GM12878 (cell line): ENCODE measurements at regions not wholly inside any gene's neighbourhood (a gene's known extent, or its start where the extent isn't known, plus 50 kb on each side); places are given as distances from the start of the nearest gene placed in this dataset.

Source experiments
- BACH1 ChIP-seq: fragments of 450-650 bp; IDR thresholded peaks from 2 replicates; pipeline ENCODE4 v1.6.1; 2017; ENCODE audit warnings: mild to moderate bottlenecking, borderline replicate concordance
- BHLHE40 ChIP-seq, 2 experiments: fragments of 450-650 bp in 1 of 2; IDR thresholded peaks; 2 replicates each; pipeline ENCODE4 v1.6.1; 2011 to 2017; ENCODE audit warnings: low read depth in 2 of 2, borderline replicate concordance in 1 of 2, improper control_type of control experiment in 1 of 2, low read length in 1 of 2, mild to moderate bottlenecking in 1 of 2
- CREM ChIP-seq: IDR thresholded peaks from 2 replicates; pipeline ENCODE4 v1.6.1; 2014; ENCODE audit warnings: antibody characterized with exemption, low read depth
- CTCF ChIP-seq, 3 experiments: IDR thresholded peaks in 2 of 3; conservative IDR thresholded peaks in 1 of 3; 2 replicates each; pipeline ENCODE4 v1.5.1; 2011; ENCODE audit warnings: low read depth in 3 of 3, low read length in 3 of 3, mild to moderate bottlenecking in 3 of 3, control low read depth in 2 of 3, moderate library complexity in 2 of 3, inconsistent platforms in 1 of 3, mixed read lengths in 1 of 3; ENCODE audit not compliant: control insufficient read depth in 2 of 3, insufficient read depth in 1 of 3; ENCODE audit errors: extremely low read depth in 1 of 3
- EP300 ChIP-seq, 2 experiments: fragments of 150-350 bp in 1 of 2; IDR thresholded peaks; 2 replicates each; pipeline ENCODE4 v1.6.1; 2011 to 2012; ENCODE audit warnings: low read depth in 2 of 2, low read length in 2 of 2, borderline replicate concordance in 1 of 2, improper control_type of control experiment in 1 of 2, inconsistent platforms in 1 of 2; ENCODE audit not compliant: control insufficient read depth in 1 of 2
- EZH2 ChIP-seq: IDR thresholded peaks from 2 replicates; pipeline ENCODE4 v1.6.1; 2012; ENCODE audit warnings: low read depth, mild to moderate bottlenecking, control low read depth, inconsistent platforms, low read length, borderline replicate concordance; ENCODE audit not compliant: control insufficient read depth
- FOXM1 ChIP-seq: IDR thresholded peaks from 2 replicates; pipeline ENCODE4 v1.6.1; 2012; ENCODE audit warnings: low read depth, mild to moderate bottlenecking, inconsistent platforms, low read length, moderate library complexity
- MAX ChIP-seq: IDR thresholded peaks from 2 replicates; pipeline ENCODE4 v1.6.1; 2012; ENCODE audit warnings: low read depth, low read length, improper control_type of control experiment
- MYC ChIP-seq: IDR thresholded peaks from 2 replicates; pipeline ENCODE4 v1.6.1; 2011; ENCODE audit warnings: mild to moderate bottlenecking, low read length, moderate library complexity, inconsistent platforms; ENCODE audit not compliant: insufficient read depth, insufficient replicate concordance, insufficient read length, severe bottlenecking
- NFYB ChIP-seq: IDR thresholded peaks from 2 replicates; pipeline ENCODE4 v1.6.1; 2011; ENCODE audit warnings: low read depth, mild to moderate bottlenecking, low read length, improper control_type of control experiment, moderate library complexity; ENCODE audit not compliant: insufficient read depth
- NR2C2 ChIP-seq: IDR thresholded peaks from 2 replicates; pipeline ENCODE4 v1.6.1; 2011; ENCODE audit warnings: borderline replicate concordance, low read depth; ENCODE audit not compliant: control insufficient read depth, insufficient read length
- POLR2AphosphoS5 ChIP-seq: IDR thresholded peaks from 2 replicates; pipeline ENCODE4 v1.6.1; 2011; ENCODE audit warnings: mild to moderate bottlenecking, low read length, inconsistent platforms
- RAD51 ChIP-seq: fragments of 450-650 bp; IDR thresholded peaks from 2 replicates; pipeline ENCODE4 v1.6.1; 2016; ENCODE audit warnings: moderate library complexity, mild to moderate bottlenecking, inconsistent platforms
- SPI1 ChIP-seq: IDR thresholded peaks from 2 replicates; pipeline ENCODE4 v1.6.1; 2011; ENCODE audit warnings: low read depth, mild to moderate bottlenecking, low read length, moderate library complexity, borderline replicate concordance; ENCODE audit not compliant: insufficient read depth

DNA sequence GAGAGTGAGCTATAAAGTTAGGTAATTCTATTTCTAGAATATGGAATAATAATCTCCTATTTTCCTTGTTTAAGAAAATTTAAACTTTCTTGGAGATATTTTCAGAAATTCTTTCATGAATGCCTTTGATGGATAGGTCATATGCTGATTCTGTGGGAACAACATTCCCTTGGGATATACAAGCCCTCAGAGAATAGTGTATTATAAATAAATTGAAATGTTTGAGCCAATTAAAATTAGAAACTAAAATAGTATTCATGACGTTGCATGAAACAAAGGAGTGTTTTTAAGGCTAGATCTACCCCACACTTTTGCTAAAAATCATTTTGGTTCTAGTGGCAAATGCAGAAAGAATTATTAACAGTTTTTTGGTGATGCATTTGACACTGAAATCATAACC is 269.3 kb upstream of the ANO3 start:
- no peak for TF ChIP-seq NR2C2
- no peak for TF ChIP-seq CREM
- no peak for TF ChIP-seq EP300 (IDR thresholded peaks at IDR 0.05; ENCODE audit: borderline replicate concordance in 1 of 2, control insufficient read depth in 1 of 2, low read depth in 2 of 2, low read length in 2 of 2)
- no peak for TF ChIP-seq MYC
- no peak for TF ChIP-seq NFYB
- TF ChIP-seq BACH1 = no peak
- no peak for TF ChIP-seq MAX
- TF ChIP-seq EZH2 = no peak
- no peak for TF ChIP-seq RAD51
- TF ChIP-seq CTCF (IDR thresholded peaks at IDR 0.05 in 2 of 3, conservative IDR thresholded peaks at IDR 0.05 in 1 of 3; ENCODE audit: control insufficient read depth in 2 of 3, extremely low read depth in 1 of 3, insufficient read depth in 1 of 3, low read depth in 3 of 3, low read length in 3 of 3) = no peak
- TF ChIP-seq POLR2AphosphoS5 = no peak
- no peak for TF ChIP-seq BHLHE40 (IDR thresholded peaks at IDR 0.05; ENCODE audit: borderline replicate concordance in 1 of 2, low read depth in 2 of 2, low read length in 1 of 2)
- TF ChIP-seq FOXM1 = no peak
- TF ChIP-seq SPI1 = no peak
